Endothelial cell of umbilical vein (primary cell): ENCODE measurements at regions not wholly inside any gene's neighbourhood (a gene's known extent, or its start where the extent isn't known, plus 50 kb on each side); places are given as distances from the start of the nearest gene placed in this dataset.

ENCODE experiments used
- BruUV-seq: library from RNA; stranded (reverse); fragments of 400-500 nt; replicated peaks from 2 replicates; lab custom pipeline; 2021; lab: Mats Ljungman, UMichigan
- CTCF ChIA-PET: fragments of 300-600, 350-600 bp; sonication (Branson Sonifier 250); formaldehyde crosslinking; loops from one replicate; lab custom pipeline; 2021; ENCODE audit warnings: antibody characterized with exemption, inconsistent platforms; lab: Charles Lee
- POLR2A ChIA-PET: fragments of 300-600, 350-600 bp; sonication (Branson Sonifier 250); formaldehyde crosslinking; loops from one replicate; lab custom pipeline; 2021; ENCODE audit warnings: antibody characterized with exemption, inconsistent platforms; lab: Charles Lee
- DNase-seq: peaks from one replicate; pipeline ENCODE4 v3.0.0-alpha.2; 2011; ENCODE audit warnings: low read depth, low spot score
- FAIRE-seq: peaks from 2 replicates; lab custom pipeline; 2011; peaks lifted over from hg19 to GRCh38; lab: Jason Lieb, UNC
- H2AFZ ChIP-seq: 2 replicates; pipeline ENCODE4 v1.6.0; 2012; ENCODE audit warnings: low read depth, low read length, control low read depth, inconsistent platforms
- H3K27ac ChIP-seq: 2 replicates; pipeline ENCODE4 v1.5.1; 2011; ENCODE audit warnings: low read depth, mild to moderate bottlenecking, control low read depth, low read length, moderate library complexity; ENCODE audit not compliant: insufficient read depth
- H3K27me3 ChIP-seq, 2 experiments: 2 replicates each; pipeline versions ENCODE4 v1.6.0 to v1.6.1; 2011; ENCODE audit warnings: low read length in 2 of 2, mixed read lengths in 1 of 2; ENCODE audit not compliant: control insufficient read depth in 2 of 2, insufficient read depth in 2 of 2
- H3K36me3 ChIP-seq, 2 experiments: 2 replicates in 1 of 2; 3 replicates in 1 of 2; pipeline ENCODE4 v1.5.1; 2011; ENCODE audit warnings: low read length in 2 of 2, mild to moderate bottlenecking in 1 of 2, moderate library complexity in 1 of 2; ENCODE audit not compliant: control insufficient read depth in 2 of 2, insufficient read depth in 2 of 2; ENCODE audit errors: extremely low read depth in 1 of 2
- H3K4me1 ChIP-seq: 3 replicates; pipeline ENCODE4 v1.5.1; 2011; ENCODE audit warnings: mild to moderate bottlenecking, low read length; ENCODE audit not compliant: control insufficient read depth, insufficient read depth; ENCODE audit errors: extremely low read depth
- H3K4me2 ChIP-seq: 2 replicates; pipeline ENCODE4 v1.6.1; 2011; ENCODE audit warnings: low read length, control low read depth, mixed read lengths; ENCODE audit not compliant: insufficient read depth
- H3K4me3 ChIP-seq, 3 experiments: fragments of 200-600 bp in 1 of 3; sonication (generic), shearing (Covaris generic) in 1 of 3; replicated peaks in 1 of 3; 2 replicates each; pipeline ENCODE4 v1.5.1; 2011 to 2016; ENCODE audit warnings: control low read depth in 3 of 3, low read length in 3 of 3, mild to moderate bottlenecking in 2 of 3, inconsistent platforms in 1 of 3, low read depth in 1 of 3, moderate library complexity in 1 of 3; ENCODE audit not compliant: insufficient read depth in 1 of 3
- H3K79me2 ChIP-seq: 2 replicates; pipeline ENCODE4 v1.6.0; 2012; ENCODE audit warnings: low read length, inconsistent platforms; ENCODE audit not compliant: control insufficient read depth, insufficient read depth
- H3K9ac ChIP-seq: replicated peaks from 2 replicates; pipeline ENCODE3; 2011; ENCODE audit warnings: low read length, control low read depth; ENCODE audit not compliant: insufficient read depth; ENCODE audit errors: extremely low read depth
- H3K9me1 ChIP-seq: replicated peaks from 3 replicates; pipeline ENCODE4 v1.6.0; 2011; ENCODE audit warnings: mild to moderate bottlenecking, low read length; ENCODE audit not compliant: control insufficient read depth, insufficient read depth; ENCODE audit errors: extremely low read depth
- H3K9me3 ChIP-seq: replicated peaks from 2 replicates; pipeline ENCODE4 v1.5.1; 2012; ENCODE audit warnings: low read length, inconsistent platforms; ENCODE audit not compliant: control insufficient read depth, insufficient read depth
- H4K20me1 ChIP-seq: replicated peaks from 2 replicates; pipeline ENCODE3; 2011; ENCODE audit warnings: mild to moderate bottlenecking, low read length; ENCODE audit not compliant: control insufficient read depth, insufficient read depth; ENCODE audit errors: extremely low read depth
- EZH2 ChIP-seq: IDR thresholded peaks from 2 replicates; pipeline ENCODE4 v1.6.1; 2012; ENCODE audit warnings: borderline replicate concordance, low read depth, mild to moderate bottlenecking, moderate library complexity, low read length, inconsistent platforms; ENCODE audit not compliant: severe bottlenecking
- FOS ChIP-seq: IDR thresholded peaks from 2 replicates; pipeline ENCODE4 v1.6.1; 2011; ENCODE audit warnings: mild to moderate bottlenecking, low read length, moderate library complexity, borderline replicate concordance; ENCODE audit not compliant: insufficient read depth
- GATA2 ChIP-seq: IDR thresholded peaks from 2 replicates; pipeline ENCODE4 v1.7.0; 2011; ENCODE audit warnings: low read depth, mild to moderate bottlenecking, moderate library complexity, mixed read lengths, low read length; ENCODE audit not compliant: insufficient read length, insufficient read depth
- JUN ChIP-seq: IDR thresholded peaks from 2 replicates; pipeline ENCODE4 v1.6.1; 2011; ENCODE audit warnings: borderline replicate concordance, low read depth; ENCODE audit not compliant: insufficient read length, insufficient read depth
- MAX ChIP-seq: IDR thresholded peaks from 2 replicates; pipeline ENCODE4 v1.6.1; 2011; ENCODE audit not compliant: insufficient read depth, insufficient read length
- MYC ChIP-seq: IDR thresholded peaks from one replicate; pipeline ENCODE4 v1.6.1; 2011; ENCODE audit warnings: mild to moderate bottlenecking, low read depth, low read length
- POLR2A ChIP-seq: IDR thresholded peaks from 2 replicates; pipeline ENCODE4 v1.6.1; 2012; ENCODE audit warnings: low read depth, mild to moderate bottlenecking, control low read depth, low read length
- POLR2AphosphoS5 ChIP-seq: IDR thresholded peaks from 2 replicates; pipeline ENCODE4 v1.6.1; 2012; ENCODE audit warnings: low read depth, mild to moderate bottlenecking, control low read depth, low read length, moderate library complexity; ENCODE audit not compliant: insufficient read depth
- dilution Hi-C: fragments of 300-500 bp; cut with MboI; formaldehyde crosslinking; loops from one replicate; pipeline ENCODE4 v1.15.0; 2019; ENCODE audit warnings: low sequenced_read_pairs; ENCODE audit not compliant: extremely low pct_ligation_motif_present
- intact Hi-C: fragments of 100-400 bp; cut with micrococcal nuclease; formaldehyde crosslinking; loops from one replicate; pipeline ENCODE4 v1.10.0; 2022
- TF ChIP-seq, protein P1 (sequence below), 2 donors: IDR thresholded peaks; 1 replicate in 1 of 2; 2 replicates in 1 of 2; pipeline ENCODE4 v1.5.1; 2011; ENCODE audit warnings: low read length in 2 of 2, mild to moderate bottlenecking in 2 of 2, moderate library complexity in 2 of 2, control low read depth in 1 of 2, inconsistent platforms in 1 of 2, low read depth in 1 of 2; ENCODE audit not compliant: insufficient read depth in 1 of 2; ENCODE audit errors: extremely low read depth in 1 of 2

GRCh38 chr3:154849408-154849807, 230.7 kb upstream of the MME start:
- intact Hi-C loops = no loop called here

More at GRCh38 chr3:154849408-154849807, 230.7 kb upstream of the MME start:
- Histone ChIP-seq H4K20me1 (no peaks in the 10 kb centered on the region), H3K4me1 (no peaks in the 10 kb centered on the region), H3K4me2 (no peak overlapping the region), H3K27me3 (no peaks in the 10 kb centered on the region), H3K79me2 (no peaks in the 10 kb centered on the region), H3K9me3 (no peaks in the 10 kb centered on the region), H3K4me3 (no peak overlapping the region), H3K36me3 (no peaks in the 10 kb centered on the region), H2AFZ (no peak overlapping the region), H3K9me1 (no peaks in the 10 kb centered on the region), H3K9ac (no peak overlapping the region), H3K27ac (no peak overlapping the region)
- DNase-seq (no peak), FAIRE-seq (no peak)
- CTCF ChIA-PET = no interaction called here
- POLR2A ChIA-PET = no interaction called here
- no peak for TF ChIP-seq GATA2
- TF ChIP-seq, protein P1, sequence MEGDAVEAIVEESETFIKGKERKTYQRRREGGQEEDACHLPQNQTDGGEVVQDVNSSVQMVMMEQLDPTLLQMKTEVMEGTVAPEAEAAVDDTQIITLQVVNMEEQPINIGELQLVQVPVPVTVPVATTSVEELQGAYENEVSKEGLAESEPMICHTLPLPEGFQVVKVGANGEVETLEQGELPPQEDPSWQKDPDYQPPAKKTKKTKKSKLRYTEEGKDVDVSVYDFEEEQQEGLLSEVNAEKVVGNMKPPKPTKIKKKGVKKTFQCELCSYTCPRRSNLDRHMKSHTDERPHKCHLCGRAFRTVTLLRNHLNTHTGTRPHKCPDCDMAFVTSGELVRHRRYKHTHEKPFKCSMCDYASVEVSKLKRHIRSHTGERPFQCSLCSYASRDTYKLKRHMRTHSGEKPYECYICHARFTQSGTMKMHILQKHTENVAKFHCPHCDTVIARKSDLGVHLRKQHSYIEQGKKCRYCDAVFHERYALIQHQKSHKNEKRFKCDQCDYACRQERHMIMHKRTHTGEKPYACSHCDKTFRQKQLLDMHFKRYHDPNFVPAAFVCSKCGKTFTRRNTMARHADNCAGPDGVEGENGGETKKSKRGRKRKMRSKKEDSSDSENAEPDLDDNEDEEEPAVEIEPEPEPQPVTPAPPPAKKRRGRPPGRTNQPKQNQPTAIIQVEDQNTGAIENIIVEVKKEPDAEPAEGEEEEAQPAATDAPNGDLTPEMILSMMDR (IDR thresholded peaks at IDR 0.05; ENCODE audit: extremely low read depth in 1 of 2, insufficient read depth in 1 of 2, low read depth in 1 of 2, low read length in 2 of 2) = no peak
- TF ChIP-seq POLR2A = no peak
- TF ChIP-seq EZH2 = no peak
- no peak for TF ChIP-seq JUN
- no peak for TF ChIP-seq MAX
- no peak for TF ChIP-seq MYC
- no peak for TF ChIP-seq FOS
- no peak for TF ChIP-seq POLR2AphosphoS5
- no TSS peak for BruUV-seq
- dilution Hi-C loops = no loop called here
